ENCODE measurements at regions not wholly inside any gene's neighbourhood (a gene's known extent, or its start where the extent isn't known, plus 50 kb on each side); places are given as distances from the start of the nearest gene placed in this dataset.

DNA sequence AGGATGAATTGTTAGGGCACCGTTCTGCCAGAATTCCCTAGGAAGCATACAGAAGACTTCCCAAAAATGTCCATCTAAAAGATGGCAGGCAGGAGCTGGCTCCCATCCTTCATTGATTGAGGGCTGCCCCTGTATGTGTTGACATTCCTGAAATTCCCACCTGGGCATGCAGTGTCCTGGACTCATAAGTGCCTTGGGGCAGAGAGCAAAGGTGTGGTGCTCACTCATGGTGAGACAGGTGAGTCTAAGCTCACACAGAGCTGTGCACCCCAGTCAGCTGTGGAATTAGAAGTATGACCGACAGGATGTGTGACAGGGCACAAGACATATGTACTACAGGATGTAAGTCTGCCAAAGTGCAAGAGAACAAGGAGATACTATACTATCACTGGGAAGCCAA lies 271.9 kb downstream of the MID1IP1 start:
- no peak for ATAC-seq
- ChIA-PET POLR2A (ENCODE audit: unreplicated experiment) (no interaction called here), CTCF (no interaction called here)
- Histone ChIP-seq H3K27ac (ENCODE audit: low read length) (no peak overlapping the region), H3K4me3 (ENCODE audit: low read length) (no peak overlapping the region), H3K9me2 (replicated peaks; ENCODE audit: low read length) (no peaks in the 10 kb centered on the region), H3K9me3 (ENCODE audit: low read length) (no peaks in the 10 kb centered on the region), H2AFZ (ENCODE audit: low read length) (no peak overlapping the region), H3F3A (ENCODE audit: low read length, unreplicated experiment) (no peaks in the 10 kb centered on the region), H4K20me1 (ENCODE audit: low read length) (no peaks in the 10 kb centered on the region), H3K27me3 (ENCODE audit: low read length) (no peaks in the 10 kb centered on the region), H3K79me2 (ENCODE audit: low read length) (no peaks in the 10 kb centered on the region), H3K4me2 (ENCODE audit: low read length) (peak overlapping the region; percentile 17; the same call in 1 of the 2 replicates), H3K9ac (ENCODE audit: low read length) (no peak overlapping the region), H3K36me3 (ENCODE audit: low read depth, low read length) (no peaks in the 10 kb centered on the region), H3K4me1 (ENCODE audit: insufficient read depth, low read length) (peaks cover 12% of the 10 kb centered on the region; the same call in 1 of the 2 replicates)
- TF ChIP-seq, protein P1, sequence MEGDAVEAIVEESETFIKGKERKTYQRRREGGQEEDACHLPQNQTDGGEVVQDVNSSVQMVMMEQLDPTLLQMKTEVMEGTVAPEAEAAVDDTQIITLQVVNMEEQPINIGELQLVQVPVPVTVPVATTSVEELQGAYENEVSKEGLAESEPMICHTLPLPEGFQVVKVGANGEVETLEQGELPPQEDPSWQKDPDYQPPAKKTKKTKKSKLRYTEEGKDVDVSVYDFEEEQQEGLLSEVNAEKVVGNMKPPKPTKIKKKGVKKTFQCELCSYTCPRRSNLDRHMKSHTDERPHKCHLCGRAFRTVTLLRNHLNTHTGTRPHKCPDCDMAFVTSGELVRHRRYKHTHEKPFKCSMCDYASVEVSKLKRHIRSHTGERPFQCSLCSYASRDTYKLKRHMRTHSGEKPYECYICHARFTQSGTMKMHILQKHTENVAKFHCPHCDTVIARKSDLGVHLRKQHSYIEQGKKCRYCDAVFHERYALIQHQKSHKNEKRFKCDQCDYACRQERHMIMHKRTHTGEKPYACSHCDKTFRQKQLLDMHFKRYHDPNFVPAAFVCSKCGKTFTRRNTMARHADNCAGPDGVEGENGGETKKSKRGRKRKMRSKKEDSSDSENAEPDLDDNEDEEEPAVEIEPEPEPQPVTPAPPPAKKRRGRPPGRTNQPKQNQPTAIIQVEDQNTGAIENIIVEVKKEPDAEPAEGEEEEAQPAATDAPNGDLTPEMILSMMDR (conservative IDR thresholded peaks at IDR 0.05; ENCODE audit: low read depth, low read length): no peak
- no peak for TF ChIP-seq EZH2 (IDR thresholded peaks at IDR 0.05; ENCODE audit: low read length, unreplicated experiment)
- BruUV-seq (replicated peaks): no TSS peak
- peak; percentile 79 for DNase-seq
- intact Hi-C loops (cut with micrococcal nuclease): no loop called here

DNA sequence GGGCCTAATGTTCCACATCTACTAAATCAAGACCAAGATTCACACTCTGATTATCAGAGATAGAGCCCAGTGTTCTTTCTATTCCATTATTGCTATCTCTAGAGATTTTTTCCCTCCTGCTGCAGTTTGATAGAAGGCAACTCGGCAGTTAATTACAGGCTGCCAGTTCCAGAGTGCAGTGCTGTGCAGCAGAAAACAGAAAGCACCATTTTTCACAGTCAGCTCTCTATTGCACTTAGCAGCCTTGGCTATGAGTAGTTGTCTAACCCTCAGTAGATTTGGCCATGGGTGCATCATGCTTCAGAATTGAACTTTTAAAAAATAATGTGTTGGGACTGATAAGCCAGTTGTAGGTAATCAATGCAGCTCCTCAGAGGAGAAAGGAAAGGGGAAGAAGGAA lies 295.3 kb downstream of the MID1IP1 start:
- H3K9ac ChIP-seq (ENCODE audit: low read length): no peak overlapping the region
- no peaks in the 10 kb centered on the region for H3K9me3 ChIP-seq (ENCODE audit: low read length)
- H3K4me2 ChIP-seq (ENCODE audit: low read length): no peak overlapping the region
- H2AFZ ChIP-seq (ENCODE audit: low read length): no peak overlapping the region
- intact Hi-C loops (cut with micrococcal nuclease): no loop called here
- no TSS peak for BruUV-seq (replicated peaks)
- H3K36me3 ChIP-seq (ENCODE audit: low read depth, low read length): no peaks in the 10 kb centered on the region
- DNase-seq (no peak), ATAC-seq (no peak)
- H3K9me2 ChIP-seq (replicated peaks; ENCODE audit: low read length): no peaks in the 10 kb centered on the region
- no peaks in the 10 kb centered on the region for H4K20me1 ChIP-seq (ENCODE audit: low read length)
- H3K79me2 ChIP-seq (ENCODE audit: low read length): no peaks in the 10 kb centered on the region
- no peaks in the 10 kb centered on the region for H3F3A ChIP-seq (ENCODE audit: low read length, unreplicated experiment)
- H3K27ac ChIP-seq (ENCODE audit: low read length): no peak overlapping the region
- H3K4me1 ChIP-seq (ENCODE audit: insufficient read depth, low read length): no peaks in the 10 kb centered on the region
- no peak overlapping the region for H3K4me3 ChIP-seq (ENCODE audit: low read length)
- ChIA-PET CTCF (no interaction called here), POLR2A (ENCODE audit: unreplicated experiment) (no interaction called here)
- TF ChIP-seq EZH2 (IDR thresholded peaks at IDR 0.05; ENCODE audit: low read length, unreplicated experiment): no peak
- TF ChIP-seq, protein P1 (conservative IDR thresholded peaks at IDR 0.05; ENCODE audit: low read depth, low read length): no peak
- H3K27me3 ChIP-seq (ENCODE audit: low read length): no peaks in the 10 kb centered on the region

DNA sequence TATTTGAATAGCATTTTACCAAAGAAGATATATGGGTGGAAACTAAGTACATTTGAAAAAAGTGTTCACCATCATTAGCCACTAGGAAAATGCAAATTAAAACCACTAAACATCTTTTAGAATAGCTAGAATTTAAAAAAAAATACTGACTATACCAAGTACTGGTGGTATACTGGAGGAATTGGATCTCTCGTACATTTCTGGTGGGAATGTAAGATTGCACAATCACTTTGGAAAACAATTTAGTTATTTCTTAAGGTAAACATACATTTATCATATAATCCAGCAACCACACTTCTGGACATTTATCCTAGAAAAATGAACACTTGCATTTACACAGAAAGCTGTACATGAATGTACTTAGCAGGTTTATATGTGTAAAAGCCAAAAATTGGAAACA lies 303.5 kb downstream of the MID1IP1 start:
- no peak for ATAC-seq
- ChIA-PET POLR2A (ENCODE audit: unreplicated experiment) (no interaction called here), CTCF (no interaction called here)
- Histone ChIP-seq H3K79me2 (ENCODE audit: low read length) (no peaks in the 10 kb centered on the region), H2AFZ (ENCODE audit: low read length) (no peak overlapping the region), H3K27ac (ENCODE audit: low read length) (no peak overlapping the region), H3K9me2 (replicated peaks; ENCODE audit: low read length) (no peaks in the 10 kb centered on the region), H3K9me3 (ENCODE audit: low read length) (no peaks in the 10 kb centered on the region), H3K27me3 (ENCODE audit: low read length) (no peaks in the 10 kb centered on the region), H4K20me1 (ENCODE audit: low read length) (no peaks in the 10 kb centered on the region), H3F3A (ENCODE audit: low read length, unreplicated experiment) (no peaks in the 10 kb centered on the region), H3K4me2 (ENCODE audit: low read length) (no peak overlapping the region), H3K4me1 (ENCODE audit: insufficient read depth, low read length) (no peaks in the 10 kb centered on the region), H3K4me3 (ENCODE audit: low read length) (no peak overlapping the region), H3K9ac (ENCODE audit: low read length) (no peak overlapping the region), H3K36me3 (ENCODE audit: low read depth, low read length) (no peaks in the 10 kb centered on the region)
- TF ChIP-seq, protein P1 (conservative IDR thresholded peaks at IDR 0.05; ENCODE audit: low read depth, low read length): no peak
- TF ChIP-seq EZH2 (IDR thresholded peaks at IDR 0.05; ENCODE audit: low read length, unreplicated experiment) (no peak), EZH2phosphoT487 (IDR thresholded peaks at IDR 0.05; ENCODE audit: borderline replicate concordance, low read length) (no peak)
- no peak for DNase-seq
- intact Hi-C loops (cut with micrococcal nuclease): no loop called here
- BruUV-seq (replicated peaks): no TSS peak
